ENCODE measurements at regions not wholly inside any gene's neighbourhood (a gene's known extent, or its start where the extent isn't known, plus 50 kb on each side); places are given as distances from the start of the nearest gene placed in this dataset.
"Not testable (repeated sequence)": the region's sequence is repeated elsewhere in the genome, so short reads cannot be mapped to it uniquely, and the experiment has no call there.

DNA sequence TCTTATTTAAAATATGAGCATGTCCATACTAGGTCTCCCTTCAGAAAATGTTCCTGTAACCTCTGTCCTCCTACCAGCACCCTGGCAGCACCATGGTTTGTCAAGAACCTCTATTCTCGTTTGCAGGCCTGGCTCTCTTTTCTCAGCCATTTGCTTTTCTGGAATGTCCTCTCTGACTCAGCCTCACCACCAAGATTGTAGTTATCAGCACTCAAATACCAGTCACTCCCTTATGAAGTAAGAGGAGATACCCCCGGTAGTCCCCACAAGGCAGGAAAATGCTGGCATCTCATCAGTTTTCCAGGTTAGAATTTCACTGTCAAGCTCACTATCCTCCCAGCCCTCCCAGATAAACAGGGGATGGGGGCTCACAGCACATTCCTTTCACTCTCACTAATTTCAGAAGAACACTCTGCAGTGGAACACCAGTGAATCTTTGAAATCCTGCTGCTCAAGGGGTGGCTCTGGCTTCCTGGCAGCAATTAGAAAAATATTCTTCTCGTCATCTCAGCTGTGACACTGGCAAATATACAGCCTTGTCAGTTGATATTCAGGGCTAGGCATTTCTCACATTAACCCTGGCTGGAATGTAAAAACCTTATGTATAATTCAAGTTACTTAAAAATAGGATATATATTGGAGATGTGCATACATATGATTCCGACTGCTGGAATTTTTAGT lies 129.2 kb downstream of the TBX18 start:
- DNase-seq (ENCODE audit: low read depth in 4 of 4, low spot score in 2 of 4), result no peak

DNA sequence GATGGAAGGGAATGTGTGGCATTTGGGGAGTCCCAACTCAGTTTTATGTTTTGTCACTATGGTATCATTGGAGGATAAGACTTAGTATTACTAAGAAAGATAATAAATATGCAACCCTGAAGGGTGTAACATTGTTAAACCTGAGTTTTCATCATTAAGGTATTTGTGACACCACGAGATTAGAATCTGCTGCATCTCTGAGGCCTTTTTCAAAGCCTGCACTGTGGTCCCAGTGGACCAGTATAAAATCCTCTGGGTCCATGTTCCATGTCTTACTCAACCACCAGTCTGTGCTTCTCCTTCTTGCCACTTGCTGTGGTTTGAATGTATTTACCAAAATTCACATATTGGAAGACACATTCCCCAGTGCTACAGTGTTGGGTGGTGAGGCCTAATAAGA lies 130.6 kb downstream of the TBX18 start:
- no peak for DNase-seq (ENCODE audit: low read depth in 4 of 4, low spot score in 2 of 4)

DNA sequence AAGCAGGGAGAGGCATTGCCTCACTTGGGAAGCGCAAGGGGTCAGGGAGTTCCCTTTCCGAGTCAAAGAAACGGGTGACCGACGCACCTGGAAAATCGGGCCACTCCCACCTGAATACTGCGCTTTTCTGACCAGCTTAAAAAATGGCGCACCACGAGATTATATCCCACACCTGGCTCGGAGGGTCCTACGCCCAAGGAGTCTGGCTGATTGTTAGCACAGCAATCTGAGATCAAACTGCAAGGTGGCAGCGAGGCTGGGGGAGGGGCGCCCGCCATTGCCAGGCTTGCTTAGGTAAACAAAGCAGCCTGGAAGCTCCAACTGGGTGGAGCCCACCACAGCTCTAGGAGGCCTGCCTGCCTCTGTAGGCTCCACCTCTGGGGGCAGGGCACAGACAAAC lies 137.9 kb downstream of the TBX18 start:
- not testable (repeated sequence) for DNase-seq (ENCODE audit: low read depth in 4 of 4, low spot score in 2 of 4)

DNA sequence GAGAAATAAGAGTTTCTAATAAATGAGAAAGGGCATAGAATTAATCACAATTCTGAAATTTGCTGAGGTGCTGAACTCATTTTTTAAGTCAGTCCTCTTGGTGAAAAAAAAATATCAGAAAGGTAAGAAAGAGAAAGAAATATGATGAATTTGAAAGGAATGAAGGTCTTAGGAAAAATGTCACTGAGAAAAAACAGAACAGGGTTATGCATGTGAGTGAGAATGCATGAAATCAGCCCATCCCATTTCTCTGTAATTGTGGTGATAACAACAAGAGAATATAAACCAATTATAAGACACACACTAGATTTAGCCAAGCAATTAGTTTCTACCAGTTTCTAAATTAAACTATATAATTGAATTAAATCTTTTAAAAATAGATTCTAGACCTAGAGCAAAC lies 138.9 kb downstream of the TBX18 start:
- DNase-seq (ENCODE audit: low read depth in 4 of 4, low spot score in 2 of 4), result no peak

DNA sequence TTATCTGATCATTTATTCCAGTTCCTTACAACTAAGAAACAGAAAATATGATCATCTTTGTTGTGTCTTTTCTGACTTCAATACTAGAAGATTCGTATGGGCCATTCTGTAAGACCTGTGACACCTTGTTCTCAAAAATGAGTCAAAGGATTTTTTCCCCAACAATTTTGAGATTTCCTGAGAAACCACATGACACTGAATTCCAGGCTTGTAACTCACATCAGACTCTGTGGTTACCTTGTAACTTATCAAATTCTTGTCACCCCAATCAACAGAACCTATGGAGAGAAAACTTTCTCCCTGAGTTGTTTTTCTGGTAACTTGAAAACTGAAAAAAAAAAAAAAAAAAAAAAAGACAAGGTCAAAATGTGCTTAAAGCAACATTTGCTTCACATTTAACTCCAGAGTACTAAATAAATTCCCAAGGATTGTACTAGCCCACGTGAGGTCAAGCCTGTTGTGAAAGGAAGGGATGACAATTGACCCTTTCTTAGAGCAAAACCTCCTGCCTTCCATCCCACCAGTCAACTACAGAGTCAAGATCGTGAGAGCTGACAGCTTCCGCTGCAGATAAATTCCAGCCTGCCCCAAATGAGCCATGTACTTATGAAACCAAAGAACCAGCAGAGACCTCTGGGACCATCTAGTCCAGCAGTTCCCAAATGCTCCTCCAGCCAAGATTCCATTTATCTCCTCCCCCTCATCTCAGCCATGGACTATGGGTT lies 140.3 kb downstream of the TBX18 start:
- DNase-seq (ENCODE audit: low read depth in 4 of 4, low spot score in 2 of 4), result no peak

DNA sequence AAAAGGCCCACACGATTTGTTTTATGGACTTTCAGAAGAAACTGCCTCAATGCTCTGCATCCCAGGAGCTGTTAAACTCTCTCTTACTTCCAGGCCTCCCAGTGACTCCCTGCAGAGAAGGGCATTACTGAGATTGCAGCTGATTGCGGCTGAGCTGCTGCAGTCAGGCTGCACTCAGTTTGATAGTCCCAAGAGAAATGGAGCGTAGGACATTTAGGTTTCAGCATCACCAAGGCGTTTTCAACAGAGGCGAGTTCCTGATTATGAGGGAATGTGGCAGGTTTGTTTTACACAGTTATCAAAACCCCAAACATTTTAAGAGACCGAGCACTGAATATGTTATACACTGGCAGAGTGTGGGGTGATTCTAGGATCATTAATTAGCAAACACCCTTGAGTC lies 145.6 kb downstream of the TBX18 start:
- DNase-seq (ENCODE audit: low read depth in 4 of 4, low spot score in 2 of 4), result no peak

DNA sequence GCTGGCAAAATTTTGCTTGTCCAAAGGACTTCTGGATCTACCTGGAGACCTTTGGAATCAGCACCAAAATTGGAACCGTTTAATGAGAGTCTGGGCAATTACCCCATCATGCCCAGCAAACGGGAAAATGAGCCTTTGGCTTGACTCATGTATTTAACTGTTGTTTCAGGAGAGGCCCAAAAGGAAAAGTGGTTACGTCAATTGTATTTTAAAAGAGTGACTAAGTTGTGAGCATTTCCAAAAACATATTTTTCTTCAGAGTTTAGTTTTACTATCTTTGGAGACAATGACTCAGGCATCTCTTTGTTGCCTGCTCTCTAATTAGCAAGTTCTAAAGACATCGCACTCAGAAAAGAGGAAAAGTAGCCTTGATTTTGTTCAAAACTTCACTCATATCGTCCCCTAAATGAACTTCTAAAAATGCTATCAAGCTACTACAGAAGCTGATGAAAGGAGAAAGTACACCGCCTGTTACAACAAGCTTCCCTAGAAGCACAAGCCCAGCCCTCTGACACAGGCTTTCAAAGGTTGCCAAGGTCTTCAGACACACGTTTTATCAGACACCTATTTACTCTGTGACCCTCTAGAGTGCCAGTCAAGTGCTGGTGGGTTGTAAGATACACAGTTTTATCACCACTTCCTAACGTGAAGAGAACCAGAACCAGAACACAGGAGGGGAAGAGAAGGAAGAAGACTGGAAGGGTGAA lies 146.2 kb downstream of the TBX18 start:
- DNase-seq (ENCODE audit: low read depth in 4 of 4, low spot score in 2 of 4), result no peak

DNA sequence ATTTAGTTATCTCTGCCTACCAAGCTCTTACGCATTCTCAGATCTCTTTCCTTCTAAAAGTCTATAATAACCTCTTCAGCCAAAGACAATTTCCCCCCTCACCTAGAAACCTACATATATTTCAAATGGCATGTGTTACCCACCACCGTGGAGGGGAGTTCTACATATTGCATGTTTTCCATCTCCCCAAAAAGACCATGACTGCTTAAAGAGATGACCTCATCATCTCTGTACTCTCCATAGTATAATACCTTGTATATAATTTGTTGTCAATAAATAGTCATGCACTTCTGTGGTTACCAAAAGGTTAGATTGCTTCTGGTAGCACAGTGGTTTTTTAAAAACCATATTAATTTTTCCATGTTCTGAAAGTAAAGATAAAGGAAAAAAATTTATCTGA lies 148.4 kb downstream of the TBX18 start:
- DNase-seq (ENCODE audit: low read depth in 4 of 4, low spot score in 2 of 4), result no peak

DNA sequence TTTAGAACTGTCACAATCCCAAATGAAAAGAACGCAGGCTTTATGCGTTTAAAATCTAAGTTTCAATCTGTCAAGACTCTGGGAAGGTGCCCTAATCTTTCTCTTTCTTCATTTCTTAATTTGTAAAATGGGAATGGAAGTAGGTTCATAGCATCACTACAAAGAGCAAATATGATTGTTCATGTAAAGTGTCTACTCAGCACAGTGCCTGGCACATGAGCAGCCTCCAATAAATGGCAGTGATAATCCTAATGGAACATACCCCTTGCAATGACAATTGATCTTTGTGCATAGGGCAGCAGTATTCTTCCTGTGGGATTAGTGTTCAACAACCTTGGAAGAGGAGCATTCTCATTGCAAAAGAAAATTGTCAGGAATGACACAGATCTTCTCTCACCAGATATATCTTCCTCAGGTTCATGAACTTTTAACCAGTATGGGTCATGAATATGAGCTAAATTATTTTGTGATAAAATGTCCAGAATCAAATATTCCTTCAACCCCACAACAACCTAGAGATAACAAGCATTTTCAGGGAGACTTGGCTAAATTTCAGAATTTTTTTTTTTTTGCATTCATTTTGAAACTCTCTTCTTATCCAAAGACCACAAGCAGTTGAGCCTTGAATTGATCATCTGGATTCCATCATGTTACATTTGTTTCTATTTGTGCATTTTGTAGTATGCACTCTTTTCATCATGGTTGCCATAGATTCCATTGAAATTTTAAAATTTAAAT lies 149.1 kb downstream of the TBX18 start:
- no peak for DNase-seq (ENCODE audit: low read depth in 4 of 4, low spot score in 2 of 4)

DNA sequence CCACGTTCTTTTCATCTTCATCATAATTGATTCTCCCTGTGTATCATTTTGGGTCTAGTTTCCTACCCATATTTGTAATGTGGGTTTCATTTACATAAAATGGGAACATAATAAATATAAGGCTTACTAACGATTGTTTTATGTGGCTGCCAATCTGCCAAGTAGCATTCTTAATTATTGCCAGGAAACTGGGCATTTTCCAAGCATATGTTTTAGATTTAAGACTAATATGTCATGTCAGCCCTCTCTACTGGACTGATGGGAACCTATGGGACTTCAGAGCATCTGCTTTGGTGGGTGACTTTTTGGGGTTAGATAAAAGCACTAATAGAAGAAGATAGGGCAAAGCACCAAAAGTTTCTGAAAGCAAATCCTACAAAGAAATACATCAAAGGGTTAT lies 157.5 kb downstream of the TBX18 start:
- DNase-seq (ENCODE audit: low read depth in 4 of 4, low spot score in 2 of 4), result no peak

DNA sequence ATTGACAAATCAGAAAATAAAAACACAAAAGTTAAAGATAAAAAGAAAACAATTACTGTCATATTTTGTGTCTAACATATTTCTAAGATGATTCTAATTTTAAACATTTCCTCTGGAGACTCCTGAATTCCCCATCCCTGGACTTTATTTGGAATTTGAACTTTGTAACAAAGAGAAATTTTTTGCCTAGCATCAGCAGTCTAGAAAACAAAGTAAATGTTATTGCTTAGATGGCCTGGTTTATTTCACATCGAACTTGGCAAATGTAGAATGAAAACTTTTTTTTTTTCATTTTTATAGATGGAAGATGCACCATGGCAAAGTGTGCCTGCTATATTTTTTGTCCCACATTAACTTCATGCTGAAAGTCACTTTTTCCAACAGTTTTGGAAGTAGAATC lies 159.1 kb downstream of the TBX18 start:
- DNase-seq (ENCODE audit: low read depth in 4 of 4, low spot score in 2 of 4), result no peak

DNA sequence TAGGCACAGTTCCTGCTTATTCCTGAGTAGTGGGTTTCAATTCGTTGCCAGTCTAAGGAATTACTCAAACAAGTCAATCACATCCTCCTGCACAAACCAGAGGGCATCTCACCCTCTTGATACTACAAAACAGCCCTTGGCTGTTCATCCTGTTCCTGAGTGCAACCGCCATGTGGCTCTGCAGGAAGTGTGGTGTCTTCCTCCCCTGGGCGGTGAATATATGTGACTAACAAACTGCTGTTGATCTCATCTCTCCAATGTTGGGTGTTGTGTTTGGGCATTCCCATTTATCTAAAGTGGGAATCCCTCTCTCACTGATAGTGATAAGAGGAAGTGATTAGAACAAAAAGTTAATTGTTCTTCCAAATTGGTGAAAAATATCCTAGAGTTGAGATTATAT lies 163.0 kb downstream of the TBX18 start:
- no peak for DNase-seq (ENCODE audit: low read depth in 4 of 4, low spot score in 2 of 4)

DNA sequence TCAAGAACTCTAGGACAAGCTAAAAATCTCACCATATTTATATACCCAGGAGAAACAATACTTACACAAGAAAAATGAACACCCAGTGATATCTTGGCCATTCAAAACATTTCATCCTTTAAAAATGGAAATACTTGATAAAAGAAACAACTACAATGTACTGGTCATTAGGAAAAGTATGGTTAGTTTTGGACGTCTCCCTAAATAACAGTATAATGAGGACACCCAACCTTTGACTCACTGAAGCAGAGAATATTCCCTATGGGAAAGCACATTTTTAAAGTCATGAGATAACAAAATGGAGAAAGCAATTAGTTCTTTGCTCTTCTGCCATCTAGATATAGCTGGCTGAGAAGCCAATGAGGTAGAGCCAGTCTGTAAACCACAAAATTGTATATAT lies 164.4 kb downstream of the TBX18 start:
- no peak for DNase-seq (ENCODE audit: low read depth in 4 of 4, low spot score in 2 of 4)

DNA sequence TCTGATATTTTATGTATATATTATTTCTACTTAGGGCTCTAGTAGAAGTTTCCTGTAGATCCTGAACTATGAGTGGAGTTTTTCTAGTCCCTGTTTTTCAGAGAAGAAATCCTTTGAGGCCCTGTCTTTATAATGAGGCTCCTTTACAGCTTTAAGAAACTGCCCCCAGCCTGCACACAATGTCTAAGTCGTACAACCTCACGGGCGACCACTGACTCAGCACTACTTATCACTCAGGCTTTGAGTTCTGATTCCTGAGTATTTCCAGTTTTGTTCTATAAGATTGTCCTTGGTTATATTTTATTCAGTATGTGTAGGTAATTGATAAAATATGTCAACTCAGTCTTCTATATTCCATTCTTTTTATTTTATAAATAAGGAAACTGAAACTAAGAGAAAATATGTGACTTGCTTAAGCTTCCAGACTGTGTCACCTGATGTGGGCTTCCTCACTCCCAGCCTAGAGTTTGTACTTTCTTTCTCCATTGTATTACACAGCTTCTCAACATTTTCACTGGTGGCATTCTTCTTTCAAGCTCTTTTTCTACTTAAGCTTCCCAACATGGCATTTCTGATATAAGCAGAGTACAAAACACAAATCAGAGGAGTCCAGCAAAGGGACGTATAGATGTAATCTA lies 167.0 kb downstream of the TBX18 start:
- DNase-seq (ENCODE audit: low read depth in 4 of 4, low spot score in 2 of 4), result no peak

DNA sequence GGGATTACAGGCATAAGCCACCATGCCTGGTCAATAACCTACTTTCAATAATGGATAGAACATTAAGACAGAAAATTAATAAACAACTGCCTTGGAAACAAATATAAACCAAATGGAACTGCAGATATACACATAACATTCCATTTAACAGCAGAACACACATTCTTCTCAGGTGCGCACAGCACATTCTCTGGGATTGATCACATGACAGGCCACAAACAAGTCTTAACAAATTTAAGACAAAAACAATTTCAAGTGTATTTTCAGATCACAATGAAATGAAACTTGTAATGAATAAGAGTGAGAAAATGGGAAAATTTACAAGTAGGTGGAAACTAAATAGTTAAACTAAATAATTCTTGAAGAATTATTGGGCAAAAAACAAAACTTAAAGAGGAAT lies 167.9 kb downstream of the TBX18 start:
- no peak for DNase-seq (ENCODE audit: low read depth in 4 of 4, low spot score in 2 of 4)

DNA sequence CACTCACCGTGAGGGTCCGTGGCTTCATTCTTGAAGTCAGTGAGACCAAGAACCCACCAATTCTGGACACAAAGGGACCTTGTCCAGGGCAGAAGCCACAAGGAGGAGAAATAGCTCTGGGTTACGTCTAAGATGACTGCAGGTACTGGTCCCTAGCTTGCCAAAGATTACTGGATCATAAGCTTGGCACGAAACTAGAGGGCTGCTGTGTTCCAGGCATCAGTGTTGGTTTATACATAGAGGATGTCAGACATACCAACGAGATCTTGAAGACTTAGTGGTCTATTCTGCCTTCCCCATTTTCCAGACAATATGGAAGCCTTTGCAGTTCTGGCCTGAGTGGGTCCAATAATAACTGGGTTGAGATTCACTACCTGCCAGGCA lies 175.7 kb downstream of the TBX18 start:
- no peak for DNase-seq (ENCODE audit: low read depth in 4 of 4, low spot score in 2 of 4)

DNA sequence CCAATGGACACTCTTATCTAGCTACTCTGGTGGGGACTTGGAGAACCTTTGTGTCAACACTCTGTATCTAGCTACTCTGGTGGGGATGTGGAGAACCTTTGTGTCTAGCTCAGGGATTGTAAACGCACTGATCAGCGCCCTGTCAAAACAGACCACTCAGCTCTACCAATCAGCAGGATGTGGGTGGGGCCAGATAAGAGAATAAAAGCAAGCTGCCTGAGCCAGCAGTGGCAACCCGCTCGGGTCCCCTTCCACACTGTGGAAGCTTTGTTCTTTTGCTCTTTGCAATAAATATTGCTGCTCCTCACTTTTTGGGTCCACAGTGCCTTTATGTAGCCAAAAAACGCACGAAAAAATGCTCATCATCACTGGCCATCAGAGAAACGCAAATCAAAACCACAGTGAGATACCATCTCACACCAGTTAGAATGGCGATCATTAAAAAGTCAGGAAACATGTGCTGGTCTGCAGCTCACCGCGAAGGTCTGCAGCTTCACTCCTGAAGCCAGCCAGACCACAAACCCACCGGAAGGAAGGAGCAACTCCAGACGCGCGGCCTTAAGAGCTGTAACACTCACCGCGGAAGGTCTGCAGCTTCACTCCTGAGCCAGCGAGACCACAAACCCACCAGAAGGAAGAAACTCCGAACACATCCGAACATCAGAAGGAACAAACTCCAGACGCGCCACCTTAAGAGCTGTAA lies 176.3 kb downstream of the TBX18 start:
- not testable (repeated sequence) for DNase-seq (ENCODE audit: low read depth in 4 of 4, low spot score in 2 of 4)

DNA sequence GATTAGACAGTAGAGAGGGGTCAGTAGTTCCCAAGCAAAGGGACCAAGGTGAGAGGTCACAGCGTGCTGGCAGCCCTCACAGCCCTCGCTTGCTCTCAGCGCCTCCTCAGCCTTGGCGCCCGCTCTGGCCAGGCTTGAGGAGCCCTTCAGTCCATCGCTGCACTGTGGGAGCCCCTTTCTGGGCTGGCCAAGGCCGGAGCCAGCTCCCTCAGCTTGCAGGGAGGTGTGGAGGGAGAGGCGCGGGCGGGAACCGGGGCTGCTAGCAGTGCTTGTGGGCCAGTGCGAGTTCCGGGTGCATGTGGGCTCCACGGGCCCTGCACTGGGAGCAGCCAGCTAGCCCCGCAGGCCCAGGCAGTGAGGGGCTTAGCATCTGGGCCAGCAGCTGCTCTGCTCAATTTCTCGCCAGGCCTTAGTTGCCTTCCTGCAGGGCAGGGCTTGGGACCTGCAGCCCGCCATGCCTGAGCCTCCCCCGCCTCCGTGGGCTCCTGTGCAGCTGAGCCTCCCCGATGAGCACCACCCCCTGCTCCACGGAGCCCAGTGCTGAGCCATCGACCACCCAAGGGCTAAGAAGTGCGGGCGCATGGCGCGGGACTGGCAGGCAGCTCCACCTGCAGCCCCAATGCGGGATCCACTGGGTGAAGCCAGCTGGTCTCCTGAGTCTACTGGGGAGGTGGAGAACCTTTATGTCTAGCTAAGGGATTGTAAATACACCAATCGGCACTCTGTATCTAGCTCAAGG lies 177.0 kb downstream of the TBX18 start:
- DNase-seq (ENCODE audit: low read depth in 4 of 4, low spot score in 2 of 4), result not testable (repeated sequence)

DNA sequence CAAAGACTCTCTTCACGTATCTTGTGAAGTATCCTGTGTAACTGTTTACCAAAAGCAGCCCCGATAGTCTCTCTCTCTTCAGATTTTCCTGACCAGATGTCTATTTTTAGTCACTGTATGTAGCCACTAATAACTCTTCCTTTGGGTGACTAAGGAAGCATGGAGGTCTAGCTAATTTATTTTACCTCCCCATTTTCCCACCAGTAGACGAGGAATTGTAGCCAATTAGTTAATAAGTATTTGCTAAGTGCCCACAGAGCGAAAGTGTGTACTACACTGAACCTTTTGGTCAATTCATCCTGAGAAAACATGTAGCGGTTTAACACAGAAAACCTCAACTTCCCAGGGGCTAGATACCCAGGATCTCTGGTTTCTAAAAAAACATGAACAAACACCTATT lies 180.6 kb downstream of the TBX18 start:
- DNase-seq (ENCODE audit: low read depth in 4 of 4, low spot score in 2 of 4), result no peak

DNA sequence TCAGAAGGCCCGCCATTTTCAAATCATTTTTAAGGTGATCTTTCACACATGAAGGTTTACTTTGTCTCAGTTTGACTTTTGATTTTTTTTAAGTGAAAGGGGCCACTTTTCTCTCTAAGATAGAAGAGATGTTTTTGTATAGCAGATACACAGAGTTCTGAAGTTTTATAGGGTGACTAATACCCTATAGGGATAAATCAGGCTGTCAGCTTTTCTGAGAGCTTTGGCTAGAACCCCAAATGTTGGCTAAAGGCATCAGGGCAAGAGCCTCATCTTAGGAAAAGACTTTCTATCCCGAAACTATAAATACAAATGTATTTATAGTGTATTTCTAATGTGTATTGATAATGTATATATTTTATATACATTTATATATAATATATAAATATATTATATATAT lies 181.4 kb downstream of the TBX18 start:
- DNase-seq (ENCODE audit: low read depth in 4 of 4, low spot score in 2 of 4), result no peak
